GM04504 (cell line): ENCODE measurements at regions not wholly inside any gene's neighbourhood (a gene's known extent, or its start where the extent isn't known, plus 50 kb on each side); places are given as distances from the start of the nearest gene placed in this dataset.

ENCODE experiments used
- DNase-seq: peaks from one replicate; pipeline ENCODE4 v3.0.0-alpha.2; 2012; ENCODE audit warnings: low read depth

- no peak for DNase-seq
These were observed 274.1 kb upstream of the HTR2A start for GRCh38 chr13:47170971-47171370.

- no peak for DNase-seq
These were observed 271.8 kb upstream of the HTR2A start for GRCh38 chr13:47168618-47169017.

GRCh38 chr13:47168066-47168465, 271.2 kb upstream of the HTR2A start:
- no peak for DNase-seq

GRCh38 chr13:47166336-47166735, 269.5 kb upstream of the HTR2A start:
- no peak for DNase-seq

- DNase-seq = no peak
These were observed 263.1 kb upstream of the HTR2A start for GRCh38 chr13:47159853-47160550.

- no peak for DNase-seq
These were observed 261.7 kb upstream of the HTR2A start for GRCh38 chr13:47158593-47158992.

GRCh38 chr13:47148543-47148942, 251.7 kb upstream of the HTR2A start:
- no peak for DNase-seq

GRCh38 chr13:47147812-47148119, 250.9 kb upstream of the HTR2A start:
- no peak for DNase-seq

GRCh38 chr13:47146991-47147811, 250.3 kb upstream of the HTR2A start:
- DNase-seq = no peak

- DNase-seq = no peak
These were observed 249.3 kb upstream of the HTR2A start for GRCh38 chr13:47146136-47146535.

- no peak for DNase-seq
These were observed 247.9 kb upstream of the HTR2A start for GRCh38 chr13:47144782-47145181.

- DNase-seq = no peak
These were observed 245.3 kb upstream of the HTR2A start for GRCh38 chr13:47142105-47142504.

- DNase-seq = no peak
These were observed 242.7 kb upstream of the HTR2A start for GRCh38 chr13:47139519-47139918.

GRCh38 chr13:47136504-47136941, 239.7 kb upstream of the HTR2A start:
- no peak for DNase-seq

GRCh38 chr13:47135800-47136503, 239.1 kb upstream of the HTR2A start:
- no peak for DNase-seq

- no peak for DNase-seq
These were observed 238.2 kb upstream of the HTR2A start for GRCh38 chr13:47134939-47135489.

- DNase-seq = no peak
These were observed 236.2 kb upstream of the HTR2A start for GRCh38 chr13:47133011-47133445.

- DNase-seq = no peak
These were observed 232.6 kb upstream of the HTR2A start for GRCh38 chr13:47129461-47129860.

GRCh38 chr13:47126432-47126831, 229.6 kb upstream of the HTR2A start:
- DNase-seq = no peak

- no peak for DNase-seq
These were observed 224.4 kb upstream of the HTR2A start for GRCh38 chr13:47121092-47121763.

- DNase-seq = no peak
These were observed 223.4 kb upstream of the HTR2A start for GRCh38 chr13:47120282-47120681.

GRCh38 chr13:47119575-47120235, 222.9 kb upstream of the HTR2A start:
- DNase-seq = no peak
